Nephron progenitor cell (in vitro differentiated cells): ENCODE measurements at regions not wholly inside any gene's neighbourhood (a gene's known extent, or its start where the extent isn't known, plus 50 kb on each side); places are given as distances from the start of the nearest gene placed in this dataset.

Experiments
- DNase-seq: peaks from one replicate; pipeline ENCODE4 v3.0.0; 2021
- H3K27ac Mint-ChIP-seq: 2 replicates; pipeline ENCODE4 v1.8.0; 2021; ENCODE audit warnings: mild to moderate bottlenecking, moderate library complexity, mixed read lengths
- H3K27me3 Mint-ChIP-seq: 2 replicates; pipeline ENCODE4 v1.8.0; 2021; ENCODE audit warnings: mild to moderate bottlenecking, low read depth, mixed read lengths; ENCODE audit not compliant: poor library complexity
- H3K36me3 Mint-ChIP-seq: 2 replicates; pipeline ENCODE4 v1.8.0; 2021; ENCODE audit warnings: low read depth, mixed read lengths
- H3K4me1 Mint-ChIP-seq: 2 replicates; pipeline ENCODE4 v1.8.0; 2021; ENCODE audit warnings: mixed read lengths
- H3K4me3 Mint-ChIP-seq: 2 replicates; pipeline ENCODE4 v1.8.0; 2021; ENCODE audit warnings: mild to moderate bottlenecking, moderate library complexity, mixed read lengths
- H3K9me3 Mint-ChIP-seq: 2 replicates; pipeline ENCODE4 v1.8.0; 2021; ENCODE audit warnings: mild to moderate bottlenecking, moderate library complexity, mixed read lengths
- CTCF ChIP-seq: fragments of 200-600 bp; sonication (generic); IDR thresholded peaks from 2 replicates; pipeline ENCODE4 v1.5.0; 2021; ENCODE audit warnings: antibody characterized with exemption

GRCh38 chr12:24608637-24609285 lies 340.1 kb downstream of the BCAT1 start:
- Mint-ChIP-seq H3K9me3 (peaks cover 19% of the 10 kb centered on the region), H3K4me3 (no peak overlapping the region), H3K27me3 (peaks cover 5% of the 10 kb centered on the region), H3K4me1 (no peaks in the 10 kb centered on the region), H3K36me3 (no peaks in the 10 kb centered on the region), H3K27ac (no peak overlapping the region)
- no peak for TF ChIP-seq CTCF
- DNase-seq = no peak

- no peak for DNase-seq
- Mint-ChIP-seq H3K9me3 (peaks cover 19% of the 10 kb centered on the region), H3K27ac (no peak overlapping the region), H3K4me1 (no peaks in the 10 kb centered on the region), H3K36me3 (no peaks in the 10 kb centered on the region), H3K27me3 (peaks cover 5% of the 10 kb centered on the region), H3K4me3 (no peak overlapping the region)
- no peak for TF ChIP-seq CTCF
Observed at GRCh38 chr12:24608108-24608507, 340.8 kb downstream of the BCAT1 start.

- H3K9me3 Mint-ChIP-seq = peaks cover 9% of the 10 kb centered on the region
- no peaks in the 10 kb centered on the region for H3K36me3 Mint-ChIP-seq
- DNase-seq = no peak
- H3K4me1 Mint-ChIP-seq = no peaks in the 10 kb centered on the region
- H3K27ac Mint-ChIP-seq = no peak overlapping the region
- no peak overlapping the region for H3K4me3 Mint-ChIP-seq
- no peak for TF ChIP-seq CTCF
- peaks cover 3% of the 10 kb centered on the region for H3K27me3 Mint-ChIP-seq
Observed at GRCh38 chr12:24605916-24606315, 343.0 kb downstream of the BCAT1 start.

GRCh38 chr12:24605466-24605865 lies 343.4 kb downstream of the BCAT1 start:
- Mint-ChIP-seq H3K4me3 (no peak overlapping the region), H3K4me1 (no peaks in the 10 kb centered on the region), H3K27ac (no peak overlapping the region), H3K27me3 (peaks cover 3% of the 10 kb centered on the region), H3K36me3 (no peaks in the 10 kb centered on the region), H3K9me3 (peaks cover 7% of the 10 kb centered on the region)
- no peak for DNase-seq
- TF ChIP-seq CTCF = no peak

GRCh38 chr12:24603371-24603770 lies 345.5 kb downstream of the BCAT1 start:
- no peak overlapping the region for H3K4me3 Mint-ChIP-seq
- H3K27ac Mint-ChIP-seq = no peak overlapping the region
- H3K9me3 Mint-ChIP-seq = no peaks in the 10 kb centered on the region
- no peak for DNase-seq
- TF ChIP-seq CTCF = no peak
- H3K4me1 Mint-ChIP-seq = no peaks in the 10 kb centered on the region
- peaks cover 3% of the 10 kb centered on the region for H3K27me3 Mint-ChIP-seq
- H3K36me3 Mint-ChIP-seq = no peaks in the 10 kb centered on the region

GRCh38 chr12:24600996-24601395 lies 347.9 kb downstream of the BCAT1 start:
- H3K27me3 Mint-ChIP-seq = no peaks in the 10 kb centered on the region
- H3K36me3 Mint-ChIP-seq = no peaks in the 10 kb centered on the region
- TF ChIP-seq CTCF = no peak
- H3K4me1 Mint-ChIP-seq = peaks cover 5% of the 10 kb centered on the region
- H3K27ac Mint-ChIP-seq = no peak overlapping the region
- no peaks in the 10 kb centered on the region for H3K9me3 Mint-ChIP-seq
- DNase-seq = no peak
- H3K4me3 Mint-ChIP-seq = no peak overlapping the region
